HG03159 (cell line): ENCODE measurements at regions not wholly inside any gene's neighbourhood (a gene's known extent, or its start where the extent isn't known, plus 50 kb on each side); places are given as distances from the start of the nearest gene placed in this dataset.
"Not testable (repeated sequence)": the region's sequence is repeated elsewhere in the genome, so short reads cannot be mapped to it uniquely, and the experiment has no call there.

Experiments used
- ATAC-seq: cut with Tn5 transposase; IDR thresholded peaks from one replicate; pipeline ENCODE4 v1.9.1; 2021; ENCODE audit warnings: mild to moderate bottlenecking, moderate library complexity; ENCODE audit not compliant: unreplicated experiment

DNA sequence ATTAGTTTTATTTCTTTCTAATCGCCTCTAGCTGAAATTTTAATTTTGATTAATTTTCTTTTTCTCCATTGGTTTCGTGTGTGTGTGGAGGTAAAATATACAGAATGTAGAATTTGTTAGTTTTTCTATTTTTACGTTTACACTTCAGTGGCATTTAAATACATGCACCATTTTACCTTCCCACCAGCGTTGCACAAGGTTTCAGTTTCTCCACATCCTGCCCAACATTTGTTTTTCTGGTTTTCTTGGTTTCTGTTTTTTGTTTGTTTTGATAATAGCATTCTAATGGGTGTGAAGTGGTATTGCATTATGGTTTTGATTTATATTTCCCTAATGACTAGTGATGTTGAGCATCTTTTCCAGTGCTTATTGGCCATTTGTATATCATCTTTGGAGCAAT is 871.4 kb upstream of the DEFB115 start:
- ATAC-seq: not testable (repeated sequence)

DNA sequence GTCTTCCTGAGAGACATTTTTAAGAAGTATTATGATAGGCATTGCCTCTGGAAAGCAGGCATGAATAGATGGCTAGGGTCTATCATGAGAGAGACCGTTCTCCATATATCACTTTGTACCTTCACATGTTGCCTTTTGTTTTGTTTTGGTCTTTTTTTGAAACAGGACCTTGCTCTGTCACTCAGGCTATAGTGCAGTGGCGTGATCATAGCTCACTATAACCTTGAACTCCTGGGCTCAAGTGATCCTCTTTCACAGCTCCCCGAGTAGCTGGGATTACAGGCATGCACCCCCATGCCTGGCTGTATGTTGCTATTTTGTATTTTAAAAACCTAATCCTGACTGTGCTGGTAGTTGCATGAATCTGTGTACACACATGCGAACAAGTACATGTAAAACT is 869.6 kb upstream of the DEFB115 start:
- not testable (repeated sequence) for ATAC-seq

DNA sequence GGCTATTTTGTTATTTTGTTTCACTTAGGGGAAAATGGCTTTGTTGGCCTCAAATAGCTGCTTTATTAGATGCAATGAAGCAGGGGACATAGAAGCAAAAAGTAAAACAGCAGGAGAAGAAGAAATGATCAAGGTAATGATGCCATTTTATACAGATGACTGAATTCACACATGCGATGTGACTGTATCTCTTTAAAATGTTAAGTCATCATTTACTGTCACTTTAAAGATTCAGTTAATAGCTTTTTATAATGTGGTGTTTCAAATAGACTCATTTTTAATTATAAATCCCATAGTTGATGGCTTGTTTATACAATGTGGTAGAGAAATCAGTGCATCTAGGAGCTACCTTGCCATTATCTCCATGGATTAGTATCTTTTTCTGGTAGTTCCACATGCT is 863.9 kb upstream of the DEFB115 start:
- not testable (repeated sequence) for ATAC-seq

DNA sequence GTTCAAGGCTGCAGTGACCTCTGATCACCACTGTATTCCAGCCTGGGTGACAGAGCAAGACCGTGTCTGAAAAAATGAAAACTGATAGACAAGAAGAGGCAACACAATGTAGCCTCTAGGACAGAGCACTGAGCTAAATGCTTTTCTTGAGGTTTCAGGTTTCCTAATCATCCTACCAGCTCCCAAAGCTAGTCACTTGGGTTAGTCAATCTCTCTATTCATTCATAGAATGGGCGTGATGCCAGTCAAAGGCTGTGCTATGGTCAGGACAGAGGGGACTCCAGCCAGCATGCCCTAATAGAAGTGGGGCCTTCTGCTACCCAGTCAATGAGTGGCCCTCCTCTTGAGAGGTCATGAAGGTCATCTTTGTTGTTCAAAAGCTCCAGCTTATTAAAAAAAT is 860.4 kb upstream of the DEFB115 start:
- ATAC-seq: not testable (repeated sequence)

DNA sequence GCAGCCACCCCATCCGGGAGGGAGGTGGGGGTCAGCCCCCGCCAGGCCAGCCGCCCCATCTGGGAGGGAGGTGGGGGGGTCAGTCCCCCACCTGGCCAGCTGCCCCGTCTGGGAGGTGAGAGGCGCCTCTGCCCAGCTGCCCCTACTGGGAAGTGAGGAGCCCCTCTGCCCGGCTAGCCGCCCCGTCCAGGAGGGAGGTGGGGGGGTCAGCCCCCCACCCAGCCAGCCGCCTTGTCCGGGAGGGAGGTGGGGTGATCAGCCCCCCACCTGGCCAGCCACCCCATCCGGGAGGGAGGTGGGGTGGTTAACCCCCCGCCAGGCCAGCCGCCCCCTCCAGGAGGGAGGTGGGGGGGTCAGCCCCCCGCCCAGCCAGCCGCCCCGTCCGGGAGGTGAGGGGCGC is 852.4 kb upstream of the DEFB115 start:
- not testable (repeated sequence) for ATAC-seq

DNA sequence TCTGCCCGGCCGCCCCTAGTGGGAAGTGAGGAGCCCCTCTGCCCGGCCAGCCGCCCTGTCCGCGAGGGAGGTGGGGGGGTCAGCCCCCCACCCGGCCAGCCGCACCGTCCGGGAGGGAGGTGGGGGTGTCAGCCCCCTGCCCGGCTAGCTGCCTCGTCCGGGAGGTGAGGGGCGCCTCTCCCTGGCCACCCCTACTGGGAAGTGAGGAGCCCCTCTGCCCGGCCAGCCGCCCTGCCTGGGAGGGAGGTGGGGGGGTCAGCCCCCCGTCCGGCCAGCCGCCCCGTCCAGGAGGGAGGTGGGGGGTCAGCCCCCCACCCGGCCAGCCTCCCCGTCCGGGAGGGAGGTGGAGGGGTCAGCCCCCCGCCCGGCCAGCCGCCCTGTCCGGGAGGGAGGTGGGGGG is 851.9 kb upstream of the DEFB115 start:
- ATAC-seq: not testable (repeated sequence)

DNA sequence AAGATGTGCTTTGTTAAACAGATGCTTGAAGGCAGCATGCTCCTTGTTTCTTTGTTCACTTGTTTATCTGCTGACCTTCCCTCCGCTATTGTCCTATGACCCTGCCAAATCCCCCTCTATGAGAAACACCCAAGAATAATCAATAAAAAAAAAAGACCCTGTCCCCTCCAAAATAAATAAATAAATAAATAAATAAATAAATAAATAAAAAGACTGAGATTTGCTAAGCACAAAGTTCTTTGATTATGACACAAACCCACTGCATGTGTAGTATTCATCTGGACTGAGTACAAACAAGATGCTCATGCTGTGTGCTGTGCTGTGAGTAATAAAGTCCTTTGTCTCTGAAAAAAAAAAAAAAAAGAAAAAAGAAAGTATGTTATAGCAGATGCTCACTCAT is 851.1 kb upstream of the DEFB115 start:
- ATAC-seq: not testable (repeated sequence)

DNA sequence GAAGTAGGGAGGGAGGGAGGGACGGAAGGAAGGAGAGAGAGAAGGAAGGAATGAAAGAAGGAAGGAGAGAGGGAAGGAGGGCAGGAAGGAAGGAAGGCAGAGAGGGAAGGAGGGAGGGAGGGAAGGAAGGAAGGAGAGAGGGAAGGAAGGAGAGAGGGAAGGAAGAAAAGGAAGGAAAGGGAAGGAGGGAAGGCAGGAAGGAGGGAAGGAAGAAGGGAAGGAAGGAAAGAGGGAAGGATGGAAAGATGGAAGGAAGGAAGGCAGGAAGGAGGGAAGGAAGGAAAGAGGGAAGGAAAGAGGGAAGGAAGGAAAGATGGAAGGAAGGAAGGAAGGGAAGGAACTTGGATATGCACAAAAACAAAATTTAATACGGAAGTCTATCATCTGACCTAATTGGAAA is 844.5 kb upstream of the DEFB115 start:
- no peak for ATAC-seq

DNA sequence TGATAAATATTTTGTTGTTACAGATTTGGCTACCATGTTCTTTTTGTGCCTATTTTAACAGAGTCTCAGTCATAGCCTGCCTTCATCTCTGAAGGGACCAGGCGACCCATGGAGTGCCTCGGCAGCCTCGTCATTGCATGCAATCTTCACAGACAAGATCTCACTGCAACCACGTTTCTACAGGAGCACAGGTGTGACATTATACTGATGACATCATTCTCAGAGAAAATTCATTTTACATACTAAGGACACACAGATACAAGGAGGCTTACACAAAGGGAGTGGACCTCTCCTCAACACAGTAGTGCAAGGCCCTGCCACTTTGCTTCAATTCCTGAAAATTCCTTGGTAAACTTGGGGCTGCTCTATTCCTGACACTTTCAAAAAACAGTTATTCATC is 840.1 kb upstream of the DEFB115 start:
- ATAC-seq: not testable (repeated sequence)

DNA sequence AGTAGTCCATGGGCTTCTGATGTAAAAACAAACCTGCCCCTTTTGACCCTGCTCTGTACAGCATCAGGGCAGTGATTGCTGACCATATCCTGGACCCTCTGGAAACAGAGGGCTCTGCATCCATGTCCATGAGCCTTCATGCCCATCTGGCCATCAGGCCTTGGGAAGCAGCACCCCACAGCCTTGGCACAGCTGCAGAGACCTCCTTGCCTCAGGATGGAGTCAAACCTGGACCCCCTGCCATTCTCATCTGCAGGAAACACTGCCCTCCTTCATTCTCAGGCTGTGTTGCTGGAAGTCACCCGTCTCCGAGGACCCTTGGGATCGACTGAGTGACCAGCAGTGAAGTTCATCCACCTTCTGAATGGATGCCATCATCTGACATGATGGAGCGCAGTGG is 839.1 kb upstream of the DEFB115 start:
- ATAC-seq: not testable (repeated sequence)

DNA sequence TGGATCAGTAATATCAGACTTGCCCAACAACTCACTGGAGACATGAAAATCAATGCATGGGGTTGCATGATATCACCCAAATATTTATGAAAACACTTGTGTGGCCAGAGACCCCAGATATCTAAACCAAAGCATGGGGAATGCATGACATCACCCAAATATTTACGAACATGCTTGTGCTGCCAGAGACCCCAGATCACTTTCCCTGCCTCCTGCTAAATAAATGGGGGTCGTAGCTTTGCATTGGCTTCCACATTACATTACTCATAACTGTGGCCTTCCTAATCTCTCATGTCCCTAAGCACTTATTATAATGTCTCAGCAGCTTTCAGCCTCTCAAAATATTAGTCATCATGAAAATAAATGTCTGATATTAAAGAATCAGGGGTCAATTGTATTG is 838.0 kb upstream of the DEFB115 start:
- no peak for ATAC-seq

DNA sequence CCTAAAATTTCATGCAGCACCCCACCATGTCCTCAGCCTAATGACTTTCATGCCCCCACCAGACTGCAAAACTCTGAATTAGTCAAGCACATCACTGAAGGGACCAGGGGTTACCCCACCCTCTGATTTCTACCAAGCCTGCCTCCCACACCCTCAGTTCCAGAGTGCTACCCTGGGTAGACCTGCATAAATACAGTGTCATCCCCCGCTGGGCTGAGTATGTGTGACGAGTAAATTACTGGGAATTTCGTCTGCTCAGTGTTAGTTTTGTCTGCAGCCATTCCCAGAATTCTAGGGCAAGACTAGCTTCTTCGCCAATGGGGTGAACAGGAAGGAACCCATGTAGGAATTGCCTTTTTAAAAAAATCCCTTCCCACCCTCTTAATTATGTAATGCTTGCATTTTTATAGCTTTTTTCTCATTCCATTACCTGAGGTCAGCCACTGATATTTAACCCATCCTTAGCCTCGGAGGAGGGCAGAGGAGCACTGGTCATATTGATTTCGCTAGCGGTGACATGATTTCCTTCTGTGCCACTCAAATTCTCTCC is 837.5 kb upstream of the DEFB115 start:
- ATAC-seq: not testable (repeated sequence)
